GM12878 (cell line): ENCODE measurements at regions not wholly inside any gene's neighbourhood (a gene's known extent, or its start where the extent isn't known, plus 50 kb on each side); places are given as distances from the start of the nearest gene placed in this dataset.

ENCODE experiments used
- ATAC-seq: fragments of 200-7000 bp; cut with Tn5 transposase; 3 replicates; pipeline ENCODE4 v1.9.1; 2020; ENCODE audit warnings: mild to moderate bottlenecking, moderate library complexity
- BruUV-seq: library from RNA; stranded (reverse); fragments of 400-500 nt; replicated peaks from 2 replicates; lab custom pipeline; 2021; lab: Mats Ljungman, UMichigan
- CTCF ChIA-PET: fragments of 300-600 bp; sonication (Branson Sonifier 250); formaldehyde crosslinking; extraction: SDS; loops from one replicate; lab custom pipeline; 2021; ENCODE audit warnings: inconsistent platforms; lab: Yijun Ruan, JAX
- POLR2A ChIA-PET: fragments of 350-600 bp; formaldehyde crosslinking; extraction: SDS; loops from one replicate; lab custom pipeline; 2021; ENCODE audit warnings: inconsistent platforms; lab: Charles Lee
- RAD21 ChIA-PET: fragments of 300-600 bp; sonication (Branson Sonifier 250); formaldehyde crosslinking; loops from one replicate; lab custom pipeline; 2023; ENCODE audit warnings: antibody characterized with exemption; ENCODE audit not compliant: unreplicated experiment; lab: Charles Lee
- SMC1A ChIA-PET: fragments of 300-600 bp; sonication (Branson Sonifier 250); formaldehyde crosslinking; loops from one replicate; lab custom pipeline; 2023; ENCODE audit not compliant: unreplicated experiment, uncharacterized antibody; lab: Charles Lee
- DNase-seq: peaks from one replicate; pipeline ENCODE4 v3.0.0-alpha.2; 2011; ENCODE audit warnings: low read depth, low spot score
- FAIRE-seq: peaks from 3 replicates; lab custom pipeline; 2011; peaks lifted over from hg19 to GRCh38; lab: Jason Lieb, UNC
- H2AFZ ChIP-seq: 2 replicates; pipeline ENCODE4 v1.6.0; 2011; ENCODE audit warnings: low read depth, low read length, control low read depth; ENCODE audit not compliant: control insufficient read depth
- H3K27ac ChIP-seq: 2 replicates; pipeline ENCODE4 v1.5.1; 2011; ENCODE audit warnings: control low read depth; ENCODE audit not compliant: control insufficient read depth, insufficient read depth
- H3K27me3 ChIP-seq, 2 experiments: replicated peaks in 1 of 2; 2 replicates each; pipeline versions ENCODE4 v1.6.0 to v1.6.1; 2011; ENCODE audit warnings: low read length in 1 of 2; ENCODE audit not compliant: control insufficient read depth in 2 of 2, insufficient read depth in 2 of 2
- H3K36me3 ChIP-seq, 2 experiments: 2 replicates each; pipeline ENCODE4 v1.5.1; 2011; ENCODE audit warnings: low read length in 1 of 2; ENCODE audit not compliant: control insufficient read depth in 2 of 2, insufficient read depth in 2 of 2
- H3K4me1 ChIP-seq: 2 replicates; pipeline ENCODE4 v1.6.1; 2011; ENCODE audit warnings: mild to moderate bottlenecking, low read length, moderate library complexity, mixed read lengths; ENCODE audit not compliant: control insufficient read depth, insufficient read depth
- H3K4me2 ChIP-seq: 2 replicates; pipeline ENCODE4 v1.6.0; 2011; ENCODE audit warnings: control low read depth; ENCODE audit not compliant: control insufficient read depth, insufficient read depth
- H3K4me3 ChIP-seq: fragments of 200-600 bp; sonication (generic); 2 replicates; pipeline ENCODE4 v1.5.1; 2016
- H3K79me2 ChIP-seq: 2 replicates; pipeline ENCODE4 v1.6.0; 2011; ENCODE audit warnings: low read length; ENCODE audit not compliant: control insufficient read depth, insufficient read depth
- H3K9ac ChIP-seq: 2 replicates; pipeline ENCODE4 v1.8.0; 2011; ENCODE audit warnings: low read length, control low read depth, mixed read lengths; ENCODE audit not compliant: control insufficient read depth, insufficient read depth
- H3K9me3 ChIP-seq: replicated peaks from 3 replicates; pipeline ENCODE4 v1.5.1; 2011; ENCODE audit warnings: mild to moderate bottlenecking, low read length; ENCODE audit not compliant: control insufficient read depth, insufficient read depth
- H4K20me1 ChIP-seq: 2 replicates; pipeline ENCODE4 v1.6.0; 2011; ENCODE audit not compliant: control insufficient read depth, insufficient read depth
- BMI1 ChIP-seq: fragments of 450-650 bp; IDR thresholded peaks from 2 replicates; pipeline ENCODE4 v1.6.1; 2016; ENCODE audit warnings: mild to moderate bottlenecking, moderate library complexity, borderline replicate concordance
- CHD2 ChIP-seq: IDR thresholded peaks from 2 replicates; pipeline ENCODE4 v1.6.1; 2011; ENCODE audit warnings: low read depth, low read length, improper control_type of control experiment, borderline replicate concordance
- FOS ChIP-seq: IDR thresholded peaks from 3 replicates; pipeline ENCODE4 v1.6.1; 2011; ENCODE audit warnings: borderline replicate concordance; ENCODE audit not compliant: insufficient read length; ENCODE audit errors: extremely low read depth
- FOXK2 ChIP-seq: fragments of 450-650 bp; IDR thresholded peaks from 2 replicates; pipeline ENCODE4 v1.6.1; 2017; ENCODE audit warnings: mild to moderate bottlenecking, moderate library complexity
- HDAC6 ChIP-seq: fragments of 200-600 bp; sonication (generic); IDR thresholded peaks from one replicate; pipeline ENCODE4 v1.8.0; 2017; ENCODE audit warnings: antibody characterized with exemption; ENCODE audit not compliant: unreplicated experiment
- POU2F2 ChIP-seq: IDR thresholded peaks from 3 replicates; pipeline ENCODE4 v1.6.1; 2011; ENCODE audit warnings: low read depth, mild to moderate bottlenecking, low read length, borderline replicate concordance
- RBBP5 ChIP-seq: fragments of 200-600 bp; sonication (generic); conservative IDR thresholded peaks from 2 replicates; pipeline ENCODE4 v1.6.1; 2016
- SUZ12 ChIP-seq: fragments of 200-600 bp; sonication (generic); IDR thresholded peaks from one replicate; pipeline ENCODE4 v1.6.1; 2018; ENCODE audit warnings: antibody characterized with exemption, mild to moderate bottlenecking; ENCODE audit not compliant: unreplicated experiment
- TBL1XR1 ChIP-seq: IDR thresholded peaks from 2 replicates; pipeline ENCODE4 v1.6.1; 2012; ENCODE audit warnings: low read depth, low read length, improper control_type of control experiment
- TCF3 ChIP-seq: IDR thresholded peaks from 2 replicates; pipeline ENCODE4 v1.6.1; 2012; ENCODE audit warnings: low read depth, mild to moderate bottlenecking, low read length, borderline replicate concordance; ENCODE audit not compliant: insufficient read depth
- ZNF24 ChIP-seq: fragments of 450-650 bp; IDR thresholded peaks from 2 replicates; pipeline ENCODE4 v1.6.1; 2017; ENCODE audit warnings: antibody characterized with exemption, mild to moderate bottlenecking
- ZNF384 ChIP-seq: IDR thresholded peaks from 2 replicates; pipeline ENCODE4 v1.6.1; 2012; ENCODE audit warnings: low read depth, mild to moderate bottlenecking, low read length, improper control_type of control experiment, borderline replicate concordance
- WGBS: methylation state at CpG from one replicate; pipeline ENCODE4 v1.1.6; 2016; ENCODE audit warnings: low lambda C conversion rate; ENCODE audit not compliant: insufficient replicate concordance, insufficient coverage; ENCODE audit errors: missing lambda C conversion rate; 5-methylcytosine and 5-hydroxymethylcytosine counted together
- in situ Hi-C: fragments of 300-500 bp; cut with MboI; formaldehyde crosslinking; loops from 9 replicates; pipeline ENCODE4 v1.14.3; 2018; ENCODE audit warnings: mixed read lengths
- intact Hi-C: fragments of 100-400 bp; cut with micrococcal nuclease; formaldehyde crosslinking; loops from one replicate; pipeline ENCODE4 v1.14.2; 2022; ENCODE audit not compliant: unreplicated experiment
- TF ChIP-seq, protein P1 (sequence below): IDR thresholded peaks from 2 replicates; pipeline ENCODE4 v1.6.1; 2012; ENCODE audit warnings: low read depth, low read length, improper control_type of control experiment
- TF ChIP-seq, protein P2 (sequence below): IDR thresholded peaks from 2 replicates; pipeline ENCODE4 v1.6.1; 2011; ENCODE audit warnings: mild to moderate bottlenecking, low read depth, low read length, moderate library complexity; ENCODE audit not compliant: insufficient replicate concordance
- TF ChIP-seq, protein P3 (sequence below): fragments of 450-650 bp; IDR thresholded peaks from 2 replicates; pipeline ENCODE4 v1.6.1; 2017; ENCODE audit warnings: mild to moderate bottlenecking
- TF ChIP-seq, protein P4 (sequence below): fragments of 450-650 bp; IDR thresholded peaks from 2 replicates; pipeline ENCODE4 v1.6.1; 2017; ENCODE audit warnings: borderline replicate concordance

DNA sequence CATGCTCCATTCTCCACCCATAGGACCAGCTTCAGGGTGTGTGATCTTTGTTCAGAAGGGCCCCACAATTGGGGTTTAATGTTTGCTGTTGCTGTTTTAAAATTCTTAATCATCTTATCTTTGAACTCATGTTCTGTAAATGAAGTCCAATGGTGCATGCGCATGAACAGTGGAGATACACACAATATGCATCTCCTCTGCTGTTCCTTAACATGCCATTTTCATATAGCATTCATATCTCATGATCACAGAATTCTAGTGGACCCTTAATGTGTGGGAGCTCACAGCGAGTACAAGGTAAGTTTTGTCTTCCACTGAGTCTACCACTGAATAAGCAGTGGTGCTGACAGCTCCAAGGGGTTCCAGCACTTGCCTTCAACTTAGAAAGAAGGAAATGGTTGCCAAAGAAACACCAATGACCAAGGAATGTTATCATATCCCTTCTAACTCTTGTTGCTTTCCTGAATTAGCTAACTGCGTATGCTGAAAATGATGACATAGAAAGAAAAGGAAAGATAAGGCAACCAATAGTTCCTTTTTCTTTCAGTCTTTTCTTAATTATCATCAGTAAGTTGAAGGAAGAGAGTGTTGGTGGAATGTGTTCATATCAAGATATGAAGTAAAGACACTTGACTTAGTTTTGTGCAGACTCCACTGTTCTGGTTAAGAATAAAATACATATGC is 149.3 kb upstream of the FOXN2 start (continued):
- TF ChIP-seq POU2F2 = no peak
- TF ChIP-seq, protein P1, sequence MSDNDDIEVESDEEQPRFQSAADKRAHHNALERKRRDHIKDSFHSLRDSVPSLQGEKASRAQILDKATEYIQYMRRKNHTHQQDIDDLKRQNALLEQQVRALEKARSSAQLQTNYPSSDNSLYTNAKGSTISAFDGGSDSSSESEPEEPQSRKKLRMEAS = no peak
- TF ChIP-seq TCF3 = no peak

DNA sequence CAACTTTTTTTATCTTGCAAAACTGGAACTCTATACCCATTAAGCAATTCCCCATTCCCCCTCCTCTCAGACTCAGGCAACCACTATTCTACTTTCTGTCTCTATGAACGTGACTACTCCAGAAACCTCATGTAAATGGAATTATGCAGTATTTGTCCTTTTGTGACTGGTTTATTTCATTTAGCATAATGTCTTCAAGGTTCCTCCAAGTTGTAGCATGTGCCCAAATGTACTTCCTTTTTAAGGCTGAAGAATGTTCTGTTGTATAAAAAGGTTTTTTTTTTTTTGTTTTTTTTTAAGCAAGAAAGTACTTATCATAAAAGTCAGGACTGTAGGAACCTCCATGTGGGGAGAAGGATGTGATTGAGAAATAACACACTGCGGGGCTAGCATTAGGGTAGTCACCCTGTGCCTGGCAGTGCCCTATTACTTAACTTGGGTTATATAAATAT is 145.3 kb upstream of the FOXN2 start:
- FAIRE-seq (no peak), ATAC-seq (no peak), DNase-seq (no peak)
- Histone ChIP-seq H2AFZ (no peak overlapping the region), H3K9ac (no peak overlapping the region), H3K27me3 (no peaks in the 10 kb centered on the region), H3K27ac (no peak overlapping the region), H3K36me3 (no peaks in the 10 kb centered on the region), H3K9me3 (peaks cover 1% of the 10 kb centered on the region; the same call in 2 of the 3 replicates), H3K4me3 (no peak overlapping the region), H3K4me2 (no peak overlapping the region), H4K20me1 (no peaks in the 10 kb centered on the region), H3K79me2 (no peaks in the 10 kb centered on the region), H3K4me1 (no peaks in the 10 kb centered on the region)
- SMC1A ChIA-PET = no interaction called here
- 50% methylated on average over 2 of the region's 2 CpGs for WGBS
- RAD21 ChIA-PET = no interaction called here
- CTCF ChIA-PET = no interaction called here
- no TSS peak for BruUV-seq
- intact Hi-C loops (no loop called here), in situ Hi-C loops (no loop called here)
- POLR2A ChIA-PET = no interaction called here
- no peak for TF ChIP-seq TBL1XR1
- TF ChIP-seq FOXK2 = no peak
- TF ChIP-seq FOS = no peak
- TF ChIP-seq ZNF24 = no peak
- TF ChIP-seq HDAC6 = no peak
- TF ChIP-seq, protein P2, sequence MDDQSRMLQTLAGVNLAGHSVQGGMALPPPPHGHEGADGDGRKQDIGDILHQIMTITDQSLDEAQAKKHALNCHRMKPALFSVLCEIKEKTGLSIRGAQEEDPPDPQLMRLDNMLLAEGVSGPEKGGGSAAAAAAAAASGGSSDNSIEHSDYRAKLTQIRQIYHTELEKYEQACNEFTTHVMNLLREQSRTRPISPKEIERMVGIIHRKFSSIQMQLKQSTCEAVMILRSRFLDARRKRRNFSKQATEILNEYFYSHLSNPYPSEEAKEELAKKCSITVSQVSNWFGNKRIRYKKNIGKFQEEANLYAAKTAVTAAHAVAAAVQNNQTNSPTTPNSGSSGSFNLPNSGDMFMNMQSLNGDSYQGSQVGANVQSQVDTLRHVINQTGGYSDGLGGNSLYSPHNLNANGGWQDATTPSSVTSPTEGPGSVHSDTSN = no peak
- TF ChIP-seq SUZ12 = no peak
- no peak for TF ChIP-seq CHD2
- no peak for TF ChIP-seq ZNF384
- TF ChIP-seq, protein P3, sequence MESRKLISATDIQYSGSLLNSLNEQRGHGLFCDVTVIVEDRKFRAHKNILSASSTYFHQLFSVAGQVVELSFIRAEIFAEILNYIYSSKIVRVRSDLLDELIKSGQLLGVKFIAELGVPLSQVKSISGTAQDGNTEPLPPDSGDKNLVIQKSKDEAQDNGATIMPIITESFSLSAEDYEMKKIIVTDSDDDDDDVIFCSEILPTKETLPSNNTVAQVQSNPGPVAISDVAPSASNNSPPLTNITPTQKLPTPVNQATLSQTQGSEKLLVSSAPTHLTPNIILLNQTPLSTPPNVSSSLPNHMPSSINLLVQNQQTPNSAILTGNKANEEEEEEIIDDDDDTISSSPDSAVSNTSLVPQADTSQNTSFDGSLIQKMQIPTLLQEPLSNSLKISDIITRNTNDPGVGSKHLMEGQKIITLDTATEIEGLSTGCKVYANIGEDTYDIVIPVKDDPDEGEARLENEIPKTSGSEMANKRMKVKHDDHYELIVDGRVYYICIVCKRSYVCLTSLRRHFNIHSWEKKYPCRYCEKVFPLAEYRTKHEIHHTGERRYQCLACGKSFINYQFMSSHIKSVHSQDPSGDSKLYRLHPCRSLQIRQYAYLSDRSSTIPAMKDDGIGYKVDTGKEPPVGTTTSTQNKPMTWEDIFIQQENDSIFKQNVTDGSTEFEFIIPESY = no peak
- no peak for TF ChIP-seq BMI1
- TF ChIP-seq, protein P4, sequence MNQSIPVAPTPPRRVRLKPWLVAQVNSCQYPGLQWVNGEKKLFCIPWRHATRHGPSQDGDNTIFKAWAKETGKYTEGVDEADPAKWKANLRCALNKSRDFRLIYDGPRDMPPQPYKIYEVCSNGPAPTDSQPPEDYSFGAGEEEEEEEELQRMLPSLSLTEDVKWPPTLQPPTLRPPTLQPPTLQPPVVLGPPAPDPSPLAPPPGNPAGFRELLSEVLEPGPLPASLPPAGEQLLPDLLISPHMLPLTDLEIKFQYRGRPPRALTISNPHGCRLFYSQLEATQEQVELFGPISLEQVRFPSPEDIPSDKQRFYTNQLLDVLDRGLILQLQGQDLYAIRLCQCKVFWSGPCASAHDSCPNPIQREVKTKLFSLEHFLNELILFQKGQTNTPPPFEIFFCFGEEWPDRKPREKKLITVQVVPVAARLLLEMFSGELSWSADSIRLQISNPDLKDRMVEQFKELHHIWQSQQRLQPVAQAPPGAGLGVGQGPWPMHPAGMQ = no peak
- no peak for TF ChIP-seq RBBP5
